ENCODE measurements at regions not wholly inside any gene's neighbourhood (a gene's known extent, or its start where the extent isn't known, plus 50 kb on each side); places are given as distances from the start of the nearest gene placed in this dataset.
A peak's percentile ranks its signal among the peaks of the same experiment; 100 is the strongest.

- peak; percentile 54 for DNase-seq (ENCODE audit: low spot score)
- intact Hi-C loops (cut with DNase I), result no loop called here
Measured at GRCh38 chr2:8563814-8564474, 117.9 kb upstream of the ID2 start.

- intact Hi-C loops (cut with DNase I), result no loop called here
- DNase-seq (ENCODE audit: low spot score), result peak; percentile 62
Measured at GRCh38 chr2:8564475-8564874, 117.4 kb upstream of the ID2 start.

GRCh38 chr2:8565399-8566154, 116.3 kb upstream of the ID2 start:
- intact Hi-C loops (cut with DNase I), result loop anchor here in 1 of 2 donors (1.0 kb wide), 1 partner anchor 18 kb away; no protein-coding TSS in a partner anchor
- peak; percentile 72 for DNase-seq (ENCODE audit: low spot score)

GRCh38 chr2:8566155-8566670, 115.6 kb upstream of the ID2 start:
- no peak for DNase-seq (ENCODE audit: low spot score)
- intact Hi-C loops (cut with DNase I), result loop anchor here in 1 of 2 donors (1.0 kb wide), 1 partner anchor 17 kb away; no protein-coding TSS in a partner anchor

GRCh38 chr2:8566774-8567468, 114.9 kb upstream of the ID2 start:
- DNase-seq (ENCODE audit: low spot score), result no peak
- intact Hi-C loops (cut with DNase I), result loop anchor here in 1 of 2 donors (1.0 kb wide), 1 partner anchor 16 kb away; no protein-coding TSS in a partner anchor

GRCh38 chr2:8567469-8568260, 114.2 kb upstream of the ID2 start:
- no peak for DNase-seq (ENCODE audit: low spot score)
- intact Hi-C loops (cut with DNase I), result no loop called here

- intact Hi-C loops (cut with DNase I), result no loop called here
- no peak for DNase-seq (ENCODE audit: low spot score)
Measured at GRCh38 chr2:8568543-8569302, 113.1 kb upstream of the ID2 start.

- no peak for DNase-seq (ENCODE audit: low spot score)
- intact Hi-C loops (cut with DNase I), result no loop called here
Measured at GRCh38 chr2:8569332-8569930, 112.4 kb upstream of the ID2 start.

- DNase-seq (ENCODE audit: low spot score), result no peak
- intact Hi-C loops (cut with DNase I), result no loop called here
Measured at GRCh38 chr2:8570637-8571036, 111.2 kb upstream of the ID2 start.

GRCh38 chr2:8571301-8571791, 110.5 kb upstream of the ID2 start:
- intact Hi-C loops (cut with DNase I), result no loop called here
- no peak for DNase-seq (ENCODE audit: low spot score)

GRCh38 chr2:8571792-8572499, 109.9 kb upstream of the ID2 start:
- intact Hi-C loops (cut with DNase I), result no loop called here
- no peak for DNase-seq (ENCODE audit: low spot score)

- DNase-seq (ENCODE audit: low spot score), result no peak
Measured at GRCh38 chr2:8572712-8573233, 109.1 kb upstream of the ID2 start.

GRCh38 chr2:8573234-8573941, 108.5 kb upstream of the ID2 start:
- no peak for DNase-seq (ENCODE audit: low spot score)
- intact Hi-C loops (cut with DNase I), result no loop called here

More at GRCh38 chr2:8572712-8573233, 109.1 kb upstream of the ID2 start:
- intact Hi-C loops (cut with DNase I), result no loop called here

- intact Hi-C loops (cut with DNase I), result no loop called here
Measured at GRCh38 chr2:8573942-8574195, 108.0 kb upstream of the ID2 start.

GRCh38 chr2:8574196-8575037, 107.4 kb upstream of the ID2 start:
- intact Hi-C loops (cut with DNase I), result no loop called here
- no peak for DNase-seq (ENCODE audit: low spot score)

More at GRCh38 chr2:8573942-8574195, 108.0 kb upstream of the ID2 start:
- no peak for DNase-seq (ENCODE audit: low spot score)
